OCI-LY1 (cell line): ENCODE measurements at regions not wholly inside any gene's neighbourhood (a gene's known extent, or its start where the extent isn't known, plus 50 kb on each side); places are given as distances from the start of the nearest gene placed in this dataset.

Experiments used
- EZH2 ChIP-seq: fragments of 200-600 bp; sonication (generic), shearing (Covaris generic); IDR thresholded peaks from 2 replicates; pipeline ENCODE4 v1.8.0; 2017; ENCODE audit warnings: borderline replicate concordance, mixed run types, mild to moderate bottlenecking, antibody characterized with exemption, low read length, moderate library complexity, mixed read lengths
- TF ChIP-seq, protein P1 (sequence below): fragments of 200-600 bp; sonication (generic), shearing (Covaris generic); IDR thresholded peaks from 2 replicates; pipeline ENCODE4 v1.5.1; 2017; ENCODE audit warnings: mild to moderate bottlenecking, antibody characterized with exemption, low read length, moderate library complexity, mixed read lengths

DNA sequence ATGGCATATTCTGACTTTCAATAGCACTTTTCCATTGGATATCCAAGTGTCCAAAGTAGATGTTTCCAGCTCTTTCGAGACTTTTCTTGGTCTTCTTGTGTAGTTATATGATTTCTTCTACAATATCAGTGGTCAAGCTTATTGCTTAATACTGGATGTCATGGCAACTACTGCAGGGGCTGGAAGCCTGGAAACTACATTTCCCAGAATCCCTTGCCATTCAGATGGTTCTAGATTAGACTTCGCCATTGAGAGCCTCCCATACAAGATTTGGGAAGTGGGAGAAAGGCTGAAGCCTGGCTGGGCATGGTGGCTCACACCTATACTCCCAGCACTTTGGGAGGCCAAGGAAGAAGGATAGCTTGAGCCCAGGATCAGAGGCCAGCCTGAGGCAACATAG, 153.6 kb downstream of the C16orf95 start:
- TF ChIP-seq, protein P1, sequence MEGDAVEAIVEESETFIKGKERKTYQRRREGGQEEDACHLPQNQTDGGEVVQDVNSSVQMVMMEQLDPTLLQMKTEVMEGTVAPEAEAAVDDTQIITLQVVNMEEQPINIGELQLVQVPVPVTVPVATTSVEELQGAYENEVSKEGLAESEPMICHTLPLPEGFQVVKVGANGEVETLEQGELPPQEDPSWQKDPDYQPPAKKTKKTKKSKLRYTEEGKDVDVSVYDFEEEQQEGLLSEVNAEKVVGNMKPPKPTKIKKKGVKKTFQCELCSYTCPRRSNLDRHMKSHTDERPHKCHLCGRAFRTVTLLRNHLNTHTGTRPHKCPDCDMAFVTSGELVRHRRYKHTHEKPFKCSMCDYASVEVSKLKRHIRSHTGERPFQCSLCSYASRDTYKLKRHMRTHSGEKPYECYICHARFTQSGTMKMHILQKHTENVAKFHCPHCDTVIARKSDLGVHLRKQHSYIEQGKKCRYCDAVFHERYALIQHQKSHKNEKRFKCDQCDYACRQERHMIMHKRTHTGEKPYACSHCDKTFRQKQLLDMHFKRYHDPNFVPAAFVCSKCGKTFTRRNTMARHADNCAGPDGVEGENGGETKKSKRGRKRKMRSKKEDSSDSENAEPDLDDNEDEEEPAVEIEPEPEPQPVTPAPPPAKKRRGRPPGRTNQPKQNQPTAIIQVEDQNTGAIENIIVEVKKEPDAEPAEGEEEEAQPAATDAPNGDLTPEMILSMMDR = no peak
- no peak for TF ChIP-seq EZH2
